ENCODE measurements at regions not wholly inside any gene's neighbourhood (a gene's known extent, or its start where the extent isn't known, plus 50 kb on each side); places are given as distances from the start of the nearest gene placed in this dataset.

GRCh38 chr3:68088636-68089035 lies 434.2 kb upstream of the SUCLG2 start:
- H3K27me3 Mint-ChIP-seq (ENCODE audit: low read depth), result no peaks in the 10 kb centered on the region
- no peak overlapping the region for H3K4me3 Mint-ChIP-seq
- H3K4me1 Mint-ChIP-seq, result peaks cover 22% of the 10 kb centered on the region
- H3K27ac Mint-ChIP-seq, result peak overlapping the region; percentile 19 to 61 (median 33)
- H3K9me3 Mint-ChIP-seq, result no peaks in the 10 kb centered on the region
- no peak for TF ChIP-seq CTCF (IDR thresholded peaks at IDR 0.05; ENCODE audit: unreplicated experiment in 3 of 3)
- no peaks in the 10 kb centered on the region for H3K36me3 Mint-ChIP-seq (ENCODE audit: low read depth)

GRCh38 chr3:68088216-68088615 lies 433.8 kb upstream of the SUCLG2 start:
- no peaks in the 10 kb centered on the region for H3K27me3 Mint-ChIP-seq (ENCODE audit: low read depth)
- no peak overlapping the region for H3K4me3 Mint-ChIP-seq
- peaks cover 22% of the 10 kb centered on the region for H3K4me1 Mint-ChIP-seq
- no peak for TF ChIP-seq CTCF (IDR thresholded peaks at IDR 0.05; ENCODE audit: unreplicated experiment in 3 of 3)
- H3K36me3 Mint-ChIP-seq (ENCODE audit: low read depth), result no peaks in the 10 kb centered on the region
- H3K9me3 Mint-ChIP-seq, result no peaks in the 10 kb centered on the region
- peak overlapping the region; percentile 19 to 61 (median 33) for H3K27ac Mint-ChIP-seq

GRCh38 chr3:68072062-68072461 lies 417.6 kb upstream of the SUCLG2 start:
- no peak overlapping the region for H3K4me3 Mint-ChIP-seq
- H3K9me3 Mint-ChIP-seq, result peaks cover 20% of the 10 kb centered on the region
- no peaks in the 10 kb centered on the region for H3K4me1 Mint-ChIP-seq
- no peak for TF ChIP-seq CTCF (IDR thresholded peaks at IDR 0.05; ENCODE audit: unreplicated experiment in 3 of 3)
- H3K27ac Mint-ChIP-seq, result no peak overlapping the region
- H3K36me3 Mint-ChIP-seq (ENCODE audit: low read depth), result peaks cover 4% of the 10 kb centered on the region
- H3K27me3 Mint-ChIP-seq (ENCODE audit: low read depth), result peaks cover 5% of the 10 kb centered on the region

GRCh38 chr3:68070186-68070585 lies 415.8 kb upstream of the SUCLG2 start:
- H3K27me3 Mint-ChIP-seq (ENCODE audit: low read depth), result peaks cover 5% of the 10 kb centered on the region
- no peak for TF ChIP-seq CTCF (IDR thresholded peaks at IDR 0.05; ENCODE audit: unreplicated experiment in 3 of 3)
- H3K4me1 Mint-ChIP-seq, result no peaks in the 10 kb centered on the region
- peaks cover 4% of the 10 kb centered on the region for H3K36me3 Mint-ChIP-seq (ENCODE audit: low read depth)
- no peak overlapping the region for H3K4me3 Mint-ChIP-seq
- no peak overlapping the region for H3K27ac Mint-ChIP-seq
- H3K9me3 Mint-ChIP-seq, result peaks cover 20% of the 10 kb centered on the region

- no peak overlapping the region for H3K27ac Mint-ChIP-seq
- H3K9me3 Mint-ChIP-seq, result peaks cover 12% of the 10 kb centered on the region
- H3K4me3 Mint-ChIP-seq, result no peak overlapping the region
- no peaks in the 10 kb centered on the region for H3K4me1 Mint-ChIP-seq
- H3K36me3 Mint-ChIP-seq (ENCODE audit: low read depth), result peaks cover 4% of the 10 kb centered on the region
- no peak for TF ChIP-seq CTCF (IDR thresholded peaks at IDR 0.05; ENCODE audit: unreplicated experiment in 3 of 3)
- H3K27me3 Mint-ChIP-seq (ENCODE audit: low read depth), result no peaks in the 10 kb centered on the region
Measured at GRCh38 chr3:68067314-68067713, 412.9 kb upstream of the SUCLG2 start.

- Mint-ChIP-seq H3K9me3 (no peaks in the 10 kb centered on the region), H3K36me3 (ENCODE audit: low read depth) (no peaks in the 10 kb centered on the region), H3K27me3 (ENCODE audit: low read depth) (no peaks in the 10 kb centered on the region)
Measured at GRCh38 chr3:68062926-68063325, 408.5 kb upstream of the SUCLG2 start.

More at GRCh38 chr3:68062926-68063325, 408.5 kb upstream of the SUCLG2 start:
- TF ChIP-seq CTCF (IDR thresholded peaks at IDR 0.05; ENCODE audit: unreplicated experiment in 3 of 3), result no peak
- Mint-ChIP-seq H3K4me3 (no peak overlapping the region), H3K27ac (no peak overlapping the region), H3K4me1 (no peaks in the 10 kb centered on the region)
